ENCODE measurements at regions not wholly inside any gene's neighbourhood (a gene's known extent, or its start where the extent isn't known, plus 50 kb on each side); places are given as distances from the start of the nearest gene placed in this dataset.

DNA sequence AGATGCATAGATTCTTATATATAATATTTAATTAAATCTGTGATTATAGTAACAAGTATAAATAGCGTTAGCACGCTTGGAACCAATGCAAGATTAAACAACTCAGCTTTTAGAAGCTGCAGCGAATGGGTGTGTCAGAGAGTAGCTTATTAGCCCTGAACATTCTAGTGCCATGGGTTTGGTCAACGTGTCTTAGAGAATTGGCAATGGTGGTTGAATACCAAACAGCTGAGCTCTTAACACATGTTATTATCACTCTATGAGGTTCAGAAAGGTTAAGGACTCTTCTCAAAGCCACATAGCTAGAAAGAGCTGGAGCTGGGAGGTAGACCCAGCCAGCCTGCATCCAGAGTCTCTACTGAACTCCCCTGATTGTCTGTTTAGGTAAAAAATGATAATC, 284.2 kb upstream of the CHD6 start:
- no peak overlapping the region for H3K27ac ChIP-seq
- TF ChIP-seq CTCF (IDR thresholded peaks at IDR 0.05), result no peak
- no peak for TF ChIP-seq ZFX (IDR thresholded peaks at IDR 0.05; ENCODE audit: borderline replicate concordance)

DNA sequence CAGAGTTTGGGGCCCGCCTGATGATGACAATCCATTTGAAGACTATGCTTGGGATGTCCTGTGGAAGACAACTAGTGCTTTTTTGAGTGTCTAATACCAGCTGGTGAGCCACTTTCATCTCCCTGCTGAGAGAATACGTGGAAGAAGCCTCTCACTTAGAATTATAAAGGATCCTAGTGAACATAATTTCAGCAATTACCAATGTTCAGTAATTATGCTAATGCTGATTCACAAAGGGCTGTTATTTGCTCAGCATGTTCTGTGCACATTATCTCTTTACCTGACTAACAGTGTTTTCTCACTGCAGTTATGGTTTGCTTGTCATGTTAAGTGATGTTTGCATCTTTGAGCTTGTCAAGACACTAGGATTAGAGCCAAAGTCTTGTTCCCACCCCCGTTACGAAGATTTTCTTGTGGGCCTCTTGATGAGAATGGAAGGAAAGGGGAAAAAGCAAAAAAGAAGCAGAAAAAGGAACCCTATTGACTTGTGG, 282.1 kb upstream of the CHD6 start:
- H3K27ac ChIP-seq, result no peak overlapping the region
- TF ChIP-seq CTCF (IDR thresholded peaks at IDR 0.05) (no peak), ZFX (IDR thresholded peaks at IDR 0.05; ENCODE audit: borderline replicate concordance) (no peak)

- TF ChIP-seq ZFX (IDR thresholded peaks at IDR 0.05; ENCODE audit: borderline replicate concordance) (no peak), CTCF (IDR thresholded peaks at IDR 0.05) (no peak)
Observed at GRCh38 chr20:41897708-41898107, 279.5 kb upstream of the CHD6 start.

GRCh38 chr20:41895241-41896032, 277.3 kb upstream of the CHD6 start:
- H3K27ac ChIP-seq, result no peak overlapping the region
- no peak for TF ChIP-seq ZFX (IDR thresholded peaks at IDR 0.05; ENCODE audit: borderline replicate concordance)
- no peak for TF ChIP-seq CTCF (IDR thresholded peaks at IDR 0.05)

More at GRCh38 chr20:41897708-41898107, 279.5 kb upstream of the CHD6 start:
- no peak overlapping the region for H3K27ac ChIP-seq

DNA sequence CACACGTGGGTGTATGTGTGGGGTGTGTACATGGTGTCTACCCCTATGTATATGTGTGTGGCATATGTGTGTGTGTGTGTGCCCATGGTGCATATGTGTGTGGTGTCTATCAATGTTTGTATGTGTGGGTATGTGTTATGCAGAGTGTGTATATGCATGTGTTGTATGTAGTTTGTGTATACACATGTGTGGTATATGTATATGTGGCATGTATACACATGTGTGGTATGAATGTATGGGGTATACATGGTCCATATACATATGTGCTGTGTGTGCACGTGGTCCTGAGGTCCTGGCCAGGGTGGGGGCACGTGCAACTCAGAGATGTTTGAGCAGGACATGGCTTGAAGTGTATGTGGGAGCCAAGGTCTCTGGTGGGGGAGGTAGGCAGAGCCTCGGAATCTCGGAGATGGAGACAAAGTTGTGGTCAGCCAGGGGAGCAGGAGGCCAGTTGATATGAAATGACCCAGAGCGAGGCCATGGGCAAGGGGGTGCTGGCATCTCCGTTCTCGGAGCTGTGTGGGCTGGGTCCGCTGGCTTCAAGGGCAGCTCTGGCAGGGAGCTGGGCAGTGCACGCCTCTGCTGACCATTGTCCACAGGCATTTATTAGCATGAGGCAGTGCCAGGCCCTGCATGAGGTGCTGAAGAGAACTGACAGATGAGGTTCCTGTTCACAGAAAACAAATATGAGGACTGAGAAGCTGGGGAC, 276.2 kb upstream of the CHD6 start:
- no peak overlapping the region for H3K27ac ChIP-seq
- TF ChIP-seq ZFX (IDR thresholded peaks at IDR 0.05; ENCODE audit: borderline replicate concordance) (no peak), CTCF (IDR thresholded peaks at IDR 0.05) (no peak)

- H3K27ac ChIP-seq, result no peak overlapping the region
- no peak for TF ChIP-seq CTCF (IDR thresholded peaks at IDR 0.05)
- TF ChIP-seq ZFX (IDR thresholded peaks at IDR 0.05; ENCODE audit: borderline replicate concordance), result no peak
Observed at GRCh38 chr20:41892031-41892430, 273.9 kb upstream of the CHD6 start.

GRCh38 chr20:41889844-41890224, 271.7 kb upstream of the CHD6 start:
- no peak for TF ChIP-seq ZFX (IDR thresholded peaks at IDR 0.05; ENCODE audit: borderline replicate concordance)
- TF ChIP-seq CTCF (IDR thresholded peaks at IDR 0.05), result no peak
- H3K27ac ChIP-seq, result no peak overlapping the region

Measured in 22Rv1 (cell line).